ENCODE measurements at regions not wholly inside any gene's neighbourhood (a gene's known extent, or its start where the extent isn't known, plus 50 kb on each side); places are given as distances from the start of the nearest gene placed in this dataset.

GRCh38 chr10:10346390-10347150 lies 671.1 kb upstream of the CELF2 start:
- ChIA-PET POLR2A (no interaction called here), CTCF (interaction anchor here (2.0 kb wide), 1 partner anchor 9 kb away, joined by 5 read pairs; no protein-coding TSS in a partner anchor)
- no peak for DNase-seq (ENCODE audit: extremely low spot score)
- TF ChIP-seq CTCF (IDR thresholded peaks at IDR 0.05; ENCODE audit: control extremely low read depth, extremely low read depth, low read depth, missing control alignments): no peak

GRCh38 chr10:10350050-10350449 lies 667.6 kb upstream of the CELF2 start:
- TF ChIP-seq CTCF (IDR thresholded peaks at IDR 0.05; ENCODE audit: control extremely low read depth, extremely low read depth, low read depth, missing control alignments): no peak
- POLR2A ChIA-PET: no interaction called here

GRCh38 chr10:10351451-10351850 lies 666.2 kb upstream of the CELF2 start:
- ChIA-PET CTCF (interaction anchor here (0.9 kb wide), 1 partner anchor 8 kb away, joined by 3 read pairs; no protein-coding TSS in a partner anchor), POLR2A (no interaction called here)
- TF ChIP-seq CTCF (IDR thresholded peaks at IDR 0.05; ENCODE audit: control extremely low read depth, extremely low read depth, low read depth, missing control alignments): no peak
- no peak for DNase-seq (ENCODE audit: extremely low spot score)

More at GRCh38 chr10:10350050-10350449, 667.6 kb upstream of the CELF2 start:
- CTCF ChIA-PET: no interaction called here
- DNase-seq (ENCODE audit: extremely low spot score): no peak

GRCh38 chr10:10353326-10353868 lies 664.3 kb upstream of the CELF2 start:
- POLR2A ChIA-PET: no interaction called here

GRCh38 chr10:10359263-10359662 lies 658.4 kb upstream of the CELF2 start:
- ChIA-PET CTCF (interaction anchor here (0.7 to 2.4 kb wide), 4 partner anchors 8 to 977 kb away, joined by 3 to 10 read pairs (median 3); no protein-coding TSS in a partner anchor), POLR2A (no interaction called here)
- TF ChIP-seq CTCF (IDR thresholded peaks at IDR 0.05; ENCODE audit: control extremely low read depth, extremely low read depth, low read depth, missing control alignments): no peak
- no peak for DNase-seq (ENCODE audit: extremely low spot score)

More at GRCh38 chr10:10353326-10353868, 664.3 kb upstream of the CELF2 start:
- CTCF ChIA-PET: interaction anchor here (1.1 to 1.6 kb wide), 3 partner anchors 11 to 20 kb away, joined by 3 to 5 read pairs (median 4); no protein-coding TSS in a partner anchor
- no peak for DNase-seq (ENCODE audit: extremely low spot score)
- no peak for TF ChIP-seq CTCF (IDR thresholded peaks at IDR 0.05; ENCODE audit: control extremely low read depth, extremely low read depth, low read depth, missing control alignments)

GRCh38 chr10:10361301-10361885 lies 656.3 kb upstream of the CELF2 start:
- TF ChIP-seq CTCF (IDR thresholded peaks at IDR 0.05; ENCODE audit: control extremely low read depth, extremely low read depth, low read depth, missing control alignments): no peak
- ChIA-PET CTCF (no interaction called here), POLR2A (no interaction called here)
- DNase-seq (ENCODE audit: extremely low spot score): no peak
